HCT116 (cell line): ENCODE measurements at regions not wholly inside any gene's neighbourhood (a gene's known extent, or its start where the extent isn't known, plus 50 kb on each side); places are given as distances from the start of the nearest gene placed in this dataset.

Experiments used
- ATAC-seq: fragments of 200-7000 bp; cut with Tn5 transposase; 2 replicates; pipeline ENCODE4 v1.9.1; 2020; ENCODE audit warnings: mild to moderate bottlenecking, moderate library complexity
- BruUV-seq: library from RNA; stranded (reverse); fragments of 400-500 nt; replicated peaks from 2 replicates; lab custom pipeline; 2021; lab: Mats Ljungman, UMichigan
- CTCF ChIA-PET: fragments of 300-600 bp; sonication (Branson Sonifier 250); formaldehyde crosslinking; loops from one replicate; lab custom pipeline; 2021; ENCODE audit warnings: antibody characterized with exemption; lab: Charles Lee
- POLR2A ChIA-PET: fragments of 300-600, 350-600 bp; sonication (Branson Sonifier 250); formaldehyde crosslinking; loops from one replicate; lab custom pipeline; 2021; ENCODE audit warnings: antibody characterized with exemption; lab: Charles Lee
- RAD21 ChIA-PET, 2 experiments: fragments of 300-600 bp; sonication (Branson Sonifier 250); formaldehyde crosslinking; loops; one replicate each; lab custom pipeline; 2023; ENCODE audit warnings: low total read pairs in 2 of 2; ENCODE audit not compliant: uncharacterized antibody in 2 of 2, unreplicated experiment in 2 of 2, low non-redundant PET in 1 of 2; lab: Charles Lee
- DNase-seq: peaks from one replicate; pipeline ENCODE4 v3.0.0-alpha.2; 2010; ENCODE audit warnings: low read depth, low spot score
- H2AFZ ChIP-seq: fragments of 200-600 bp; shearing (Covaris generic), sonication (generic); 2 replicates; pipeline ENCODE4 v1.6.1; 2017; ENCODE audit warnings: low read depth, mixed run types, mixed read lengths, antibody characterized with exemption, low read length; ENCODE audit not compliant: poor library complexity, severe bottlenecking
- H3K27ac ChIP-seq: 2 replicates; pipeline ENCODE4 v1.5.1; 2012; ENCODE audit warnings: low read depth, low read length
- H3K27me3 ChIP-seq: fragments of 200-600 bp; sonication (generic); 2 replicates; pipeline ENCODE4 v1.6.1; 2016; ENCODE audit warnings: mixed run types, low read length, mixed read lengths; ENCODE audit not compliant: insufficient read depth
- H3K36me3 ChIP-seq, 2 experiments: fragments of 200-500 bp in 1 of 2; fragments of 200-600 bp in 1 of 2; sonication (Bioruptor generic) in 1 of 2; sonication (generic) in 1 of 2; 2 replicates each; pipeline versions ENCODE4 v1.5.1 to v1.6.1; 2014 to 2016; ENCODE audit warnings: low read length in 2 of 2, inconsistent platforms in 1 of 2, mixed read lengths in 1 of 2, mixed run types in 1 of 2; ENCODE audit not compliant: insufficient read depth in 2 of 2, control insufficient read depth in 1 of 2
- H3K4me1 ChIP-seq, 2 experiments: fragments of 200-600 bp in 1 of 2; sonication (generic) in 1 of 2; 2 replicates each; pipeline versions ENCODE4 v1.5.1 to v1.6.1; 2012 to 2017; ENCODE audit warnings: low read length in 2 of 2, inconsistent platforms in 1 of 2, mild to moderate bottlenecking in 1 of 2, mixed read lengths in 1 of 2, mixed run types in 1 of 2, moderate library complexity in 1 of 2; ENCODE audit not compliant: insufficient read depth in 2 of 2, control insufficient read depth in 1 of 2
- H3K4me2 ChIP-seq: fragments of 200-600 bp; sonication (generic); 2 replicates; pipeline ENCODE4 v1.6.1; 2017; ENCODE audit warnings: mixed run types, low read length, mixed read lengths
- H3K4me3 ChIP-seq, 2 experiments: fragments of 200-600 bp in 1 of 2; sonication (generic) in 1 of 2; replicated peaks in 1 of 2; 2 replicates each; pipeline ENCODE4 v1.5.1; 2011 to 2016; ENCODE audit warnings: low read length in 2 of 2, control low read depth in 1 of 2, low read depth in 1 of 2, mild to moderate bottlenecking in 1 of 2, mixed read lengths in 1 of 2, mixed run types in 1 of 2
- H3K79me2 ChIP-seq: fragments of 200-600 bp; sonication (generic); 2 replicates; pipeline ENCODE4 v1.6.1; 2017; ENCODE audit warnings: mild to moderate bottlenecking, mixed run types, low read length, moderate library complexity, mixed read lengths; ENCODE audit not compliant: insufficient read depth
- H3K9ac ChIP-seq: fragments of 200-600 bp; sonication (generic); 2 replicates; pipeline ENCODE4 v1.6.1; 2016; ENCODE audit warnings: low read length, mixed read lengths
- H3K9me2 ChIP-seq: fragments of 200-600 bp; sonication (generic), shearing (Covaris generic); 2 replicates; pipeline ENCODE4 v1.6.1; 2017; ENCODE audit warnings: mixed run types, mild to moderate bottlenecking, moderate library complexity; ENCODE audit not compliant: insufficient read depth
- H3K9me3 ChIP-seq, 2 experiments: fragments of 200-500 bp in 1 of 2; fragments of 200-600 bp in 1 of 2; sonication (Bioruptor generic) in 1 of 2; sonication (generic) in 1 of 2; 2 replicates each; pipeline ENCODE4 v1.6.1; 2014 to 2017; ENCODE audit warnings: low read length in 2 of 2, mixed read lengths in 2 of 2, inconsistent platforms in 1 of 2, low read depth in 1 of 2, mild to moderate bottlenecking in 1 of 2, mixed run types in 1 of 2, moderate library complexity in 1 of 2; ENCODE audit not compliant: control insufficient read depth in 1 of 2, insufficient read depth in 1 of 2
- H4K20me1 ChIP-seq: fragments of 200-600 bp; sonication (generic), shearing (Covaris generic); 2 replicates; pipeline ENCODE4 v1.6.1; 2017; ENCODE audit warnings: mixed run types, mild to moderate bottlenecking, moderate library complexity; ENCODE audit not compliant: insufficient read depth
- CEBPB ChIP-seq: IDR thresholded peaks from 2 replicates; pipeline ENCODE4 v1.6.1; 2012; ENCODE audit warnings: low read depth
- EGR1 ChIP-seq: IDR thresholded peaks from 2 replicates; pipeline ENCODE4 v1.6.1; 2012; ENCODE audit warnings: low read depth
- EZH2 ChIP-seq: fragments of 200-600 bp; sonication (generic); IDR thresholded peaks from 2 replicates; pipeline ENCODE4 v1.6.1; 2017; ENCODE audit warnings: antibody characterized with exemption, mixed run types
- EZH2phosphoT487 ChIP-seq: fragments of 200-600 bp; IDR thresholded peaks from 2 replicates; pipeline ENCODE4 v1.6.1; 2018; ENCODE audit warnings: antibody characterized with exemption, borderline replicate concordance
- FOSL1 ChIP-seq: IDR thresholded peaks from 2 replicates; pipeline ENCODE4 v1.6.1; 2012; ENCODE audit warnings: low read depth
- JUND ChIP-seq: IDR thresholded peaks from 2 replicates; pipeline ENCODE4 v1.6.1; 2012
- POLR2A ChIP-seq: IDR thresholded peaks from 2 replicates; pipeline ENCODE4 v1.7.0; 2011; ENCODE audit warnings: borderline replicate concordance; ENCODE audit not compliant: insufficient read depth, insufficient read length; ENCODE audit errors: extremely low read depth
- POLR2AphosphoS5 ChIP-seq: IDR thresholded peaks from 2 replicates; pipeline ENCODE4 v1.6.1; 2011; ENCODE audit warnings: mild to moderate bottlenecking, low read depth, low read length, moderate library complexity
- RAD21 ChIP-seq: IDR thresholded peaks from 2 replicates; pipeline ENCODE4 v1.6.1; 2012; ENCODE audit warnings: low read depth, mild to moderate bottlenecking
- SIN3A ChIP-seq: IDR thresholded peaks from 2 replicates; pipeline ENCODE4 v1.6.1; 2012; ENCODE audit warnings: low read depth
- SRF ChIP-seq: IDR thresholded peaks from 2 replicates; pipeline ENCODE4 v1.6.1; 2012; ENCODE audit warnings: low read depth
- TCF7L2 ChIP-seq: IDR thresholded peaks from 2 replicates; pipeline ENCODE4 v1.7.0; 2011; ENCODE audit warnings: borderline replicate concordance, inconsistent platforms; ENCODE audit not compliant: insufficient read depth, insufficient read length; ENCODE audit errors: extremely low read depth
- YY1 ChIP-seq: IDR thresholded peaks from 2 replicates; pipeline ENCODE4 v1.6.1; 2011; ENCODE audit warnings: low read length, low read depth, moderate library complexity, mild to moderate bottlenecking; ENCODE audit not compliant: insufficient replicate concordance; ENCODE audit errors: extremely low read depth
- ZFX ChIP-seq: fragments of 450-650 bp; IDR thresholded peaks from 2 replicates; pipeline ENCODE4 v1.6.1; 2017
- intact Hi-C: fragments of 100-400 bp; cut with micrococcal nuclease; formaldehyde crosslinking; loops from 2 replicates; pipeline ENCODE4 v1.10.0; 2022
- TF ChIP-seq, protein P1 (sequence below), 3 experiments: fragments of 200-600 bp in 1 of 3; sonication (generic) in 1 of 3; IDR thresholded peaks in 2 of 3; conservative IDR thresholded peaks in 1 of 3; 2 replicates each; pipeline ENCODE4 v1.5.1; 2012 to 2017; ENCODE audit warnings: low read depth in 2 of 3, low read length in 2 of 3, antibody characterized with exemption in 1 of 3, borderline replicate concordance in 1 of 3, control low read depth in 1 of 3, mild to moderate bottlenecking in 1 of 3, mixed read lengths in 1 of 3, mixed run types in 1 of 3, moderate library complexity in 1 of 3; ENCODE audit not compliant: insufficient read depth in 1 of 3
- TF ChIP-seq, protein P2 (sequence below): IDR thresholded peaks from 2 replicates; pipeline ENCODE4 v1.6.1; 2012
- TF ChIP-seq, protein P3 (sequence below): IDR thresholded peaks from 2 replicates; pipeline ENCODE4 v1.6.1; 2012
- TF ChIP-seq, protein P4 (sequence below): IDR thresholded peaks from 2 replicates; pipeline ENCODE4 v1.6.1; 2011; ENCODE audit warnings: mild to moderate bottlenecking, low read length, moderate library complexity; ENCODE audit not compliant: insufficient replicate concordance; ENCODE audit errors: extremely low read depth

DNA sequence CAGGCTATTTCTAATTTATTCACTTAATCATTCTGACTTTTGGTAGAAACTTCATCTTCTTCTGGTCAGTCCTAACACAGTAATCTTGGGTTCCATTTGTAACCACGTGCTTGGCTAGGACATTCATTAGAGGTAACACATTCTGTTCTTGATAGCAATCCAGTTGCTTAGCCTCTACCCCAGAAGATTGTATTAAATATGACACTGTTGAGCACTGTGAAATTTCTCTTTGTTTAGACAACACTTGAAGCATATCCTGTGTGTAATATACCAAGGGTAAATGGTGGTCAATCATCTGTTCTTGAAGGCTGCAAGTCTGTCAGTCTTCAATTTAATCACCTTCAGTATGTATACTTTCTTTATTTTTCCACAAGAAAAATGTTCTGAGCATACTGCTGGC, 523.0 kb downstream of the ANKRD50 start (continued):
- TF ChIP-seq, protein P1, sequence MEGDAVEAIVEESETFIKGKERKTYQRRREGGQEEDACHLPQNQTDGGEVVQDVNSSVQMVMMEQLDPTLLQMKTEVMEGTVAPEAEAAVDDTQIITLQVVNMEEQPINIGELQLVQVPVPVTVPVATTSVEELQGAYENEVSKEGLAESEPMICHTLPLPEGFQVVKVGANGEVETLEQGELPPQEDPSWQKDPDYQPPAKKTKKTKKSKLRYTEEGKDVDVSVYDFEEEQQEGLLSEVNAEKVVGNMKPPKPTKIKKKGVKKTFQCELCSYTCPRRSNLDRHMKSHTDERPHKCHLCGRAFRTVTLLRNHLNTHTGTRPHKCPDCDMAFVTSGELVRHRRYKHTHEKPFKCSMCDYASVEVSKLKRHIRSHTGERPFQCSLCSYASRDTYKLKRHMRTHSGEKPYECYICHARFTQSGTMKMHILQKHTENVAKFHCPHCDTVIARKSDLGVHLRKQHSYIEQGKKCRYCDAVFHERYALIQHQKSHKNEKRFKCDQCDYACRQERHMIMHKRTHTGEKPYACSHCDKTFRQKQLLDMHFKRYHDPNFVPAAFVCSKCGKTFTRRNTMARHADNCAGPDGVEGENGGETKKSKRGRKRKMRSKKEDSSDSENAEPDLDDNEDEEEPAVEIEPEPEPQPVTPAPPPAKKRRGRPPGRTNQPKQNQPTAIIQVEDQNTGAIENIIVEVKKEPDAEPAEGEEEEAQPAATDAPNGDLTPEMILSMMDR (IDR thresholded peaks at IDR 0.05 in 2 of 3, conservative IDR thresholded peaks at IDR 0.05 in 1 of 3; ENCODE audit: borderline replicate concordance in 1 of 3, insufficient read depth in 1 of 3, low read depth in 2 of 3, low read length in 2 of 3) = no peak
- no peak for TF ChIP-seq EGR1
- TF ChIP-seq RAD21 = no peak
- TF ChIP-seq, protein P2, sequence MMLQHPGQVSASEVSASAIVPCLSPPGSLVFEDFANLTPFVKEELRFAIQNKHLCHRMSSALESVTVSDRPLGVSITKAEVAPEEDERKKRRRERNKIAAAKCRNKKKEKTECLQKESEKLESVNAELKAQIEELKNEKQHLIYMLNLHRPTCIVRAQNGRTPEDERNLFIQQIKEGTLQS = no peak
- TF ChIP-seq EZH2phosphoT487 = no peak
- TF ChIP-seq CEBPB = no peak
- no peak for TF ChIP-seq EZH2
- no peak for TF ChIP-seq SIN3A
- TF ChIP-seq, protein P3, sequence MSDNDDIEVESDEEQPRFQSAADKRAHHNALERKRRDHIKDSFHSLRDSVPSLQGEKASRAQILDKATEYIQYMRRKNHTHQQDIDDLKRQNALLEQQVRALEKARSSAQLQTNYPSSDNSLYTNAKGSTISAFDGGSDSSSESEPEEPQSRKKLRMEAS = no peak

DNA sequence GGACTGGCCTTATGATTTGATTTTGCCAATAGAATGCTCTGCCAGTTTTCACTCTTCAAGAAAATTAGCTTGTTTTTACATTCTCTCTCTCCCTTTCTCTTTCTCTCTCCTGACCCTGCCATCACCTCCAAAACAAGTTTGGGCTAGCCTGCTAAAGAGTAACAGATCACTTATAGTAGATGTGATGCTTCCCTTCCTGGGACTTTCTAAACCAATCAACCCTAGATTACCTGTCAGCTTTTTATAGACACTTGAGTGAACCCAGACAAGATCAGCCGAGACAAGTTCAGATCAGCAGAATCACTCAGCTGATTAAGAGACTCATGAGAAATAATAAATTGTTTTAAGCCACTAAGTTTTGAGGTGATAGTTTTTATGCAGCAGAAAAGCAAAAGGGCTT, 521.2 kb downstream of the ANKRD50 start:
- BruUV-seq = no TSS peak
- H3K27me3 ChIP-seq = no peaks in the 10 kb centered on the region
- no peak for DNase-seq
- no peak for ATAC-seq
- H3K4me3 ChIP-seq = no peak overlapping the region
- ChIA-PET POLR2A (no interaction called here), RAD21 (no interaction called here)
- H3K4me1 ChIP-seq = no peaks in the 10 kb centered on the region
- H3K36me3 ChIP-seq = no peaks in the 10 kb centered on the region
- H3K4me2 ChIP-seq = no peak overlapping the region
- H4K20me1 ChIP-seq = no peaks in the 10 kb centered on the region
- H3K9me2 ChIP-seq = no peaks in the 10 kb centered on the region
- H3K27ac ChIP-seq = no peak overlapping the region
- intact Hi-C loops = no loop called here
- no peaks in the 10 kb centered on the region for H3K79me2 ChIP-seq
- TF ChIP-seq TCF7L2 (no peak), POLR2A (no peak), RAD21 (no peak), ZFX (no peak), EZH2 (no peak), FOSL1 (no peak), YY1 (no peak), POLR2AphosphoS5 (no peak), JUND (no peak), SRF (no peak)
- TF ChIP-seq, protein P3 = no peak
- TF ChIP-seq, protein P1 (IDR thresholded peaks at IDR 0.05 in 2 of 3, conservative IDR thresholded peaks at IDR 0.05 in 1 of 3; ENCODE audit: borderline replicate concordance in 1 of 3, insufficient read depth in 1 of 3, low read depth in 2 of 3, low read length in 2 of 3) = no peak
- TF ChIP-seq, protein P4, sequence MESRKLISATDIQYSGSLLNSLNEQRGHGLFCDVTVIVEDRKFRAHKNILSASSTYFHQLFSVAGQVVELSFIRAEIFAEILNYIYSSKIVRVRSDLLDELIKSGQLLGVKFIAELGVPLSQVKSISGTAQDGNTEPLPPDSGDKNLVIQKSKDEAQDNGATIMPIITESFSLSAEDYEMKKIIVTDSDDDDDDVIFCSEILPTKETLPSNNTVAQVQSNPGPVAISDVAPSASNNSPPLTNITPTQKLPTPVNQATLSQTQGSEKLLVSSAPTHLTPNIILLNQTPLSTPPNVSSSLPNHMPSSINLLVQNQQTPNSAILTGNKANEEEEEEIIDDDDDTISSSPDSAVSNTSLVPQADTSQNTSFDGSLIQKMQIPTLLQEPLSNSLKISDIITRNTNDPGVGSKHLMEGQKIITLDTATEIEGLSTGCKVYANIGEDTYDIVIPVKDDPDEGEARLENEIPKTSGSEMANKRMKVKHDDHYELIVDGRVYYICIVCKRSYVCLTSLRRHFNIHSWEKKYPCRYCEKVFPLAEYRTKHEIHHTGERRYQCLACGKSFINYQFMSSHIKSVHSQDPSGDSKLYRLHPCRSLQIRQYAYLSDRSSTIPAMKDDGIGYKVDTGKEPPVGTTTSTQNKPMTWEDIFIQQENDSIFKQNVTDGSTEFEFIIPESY = no peak
- TF ChIP-seq, protein P2 = no peak
- TF ChIP-seq, all 23 proteins: peak for 0
- Histone ChIP-seq H3K9me3 (no peaks in the 10 kb centered on the region), H3K9ac (no peak overlapping the region), H2AFZ (no peak overlapping the region)
- CTCF ChIA-PET = no interaction called here
